Prostate gland (tissue), 2 donors: ENCODE measurements at regions not wholly inside any gene's neighbourhood (a gene's known extent, or its start where the extent isn't known, plus 50 kb on each side); places are given as distances from the start of the nearest gene placed in this dataset.

ENCODE experiments used
- DNase-seq: peaks from one replicate; pipeline ENCODE4 v3.0.0-alpha.2; 2019; ENCODE audit warnings: low spot score
- H3K27ac ChIP-seq, 2 donors: fragments of 200-600 bp; sonication (generic); 2 replicates each; pipeline ENCODE4 v1.5.1; 2017 to 2019
- H3K27me3 ChIP-seq: fragments of 200-600 bp; sonication (generic); replicated peaks from 2 replicates; pipeline ENCODE4 v1.5.1; 2019; ENCODE audit not compliant: insufficient read depth
- H3K36me3 ChIP-seq, 2 donors: fragments of 200-600 bp; sonication (generic); 1 replicate in 1 of 2; 2 replicates in 1 of 2; pipeline versions ENCODE4 v1.5.1 to v1.8.1; 2017 to 2019
- H3K4me1 ChIP-seq: fragments of 200-600 bp; sonication (generic); replicated peaks from 2 replicates; pipeline ENCODE4 v1.5.1; 2019
- H3K4me3 ChIP-seq, 2 donors: fragments of 200-600 bp; sonication (generic); 2 replicates each; pipeline ENCODE4 v1.5.1; 2017 to 2019
- H3K9me3 ChIP-seq: fragments of 200-600 bp; sonication (generic); 2 replicates; pipeline ENCODE4 v1.5.1; 2017
- POLR2A ChIP-seq: fragments of 450-650 bp; IDR thresholded peaks from one replicate; pipeline ENCODE4 v1.6.1; 2016; ENCODE audit warnings: antibody characterized with exemption, mild to moderate bottlenecking
- POLR2AphosphoS5 ChIP-seq: sonication (generic); formaldehyde crosslinking; IDR thresholded peaks from one replicate; pipeline ENCODE4 v1.6.1; 2017; ENCODE audit warnings: antibody characterized with exemption
- WGBS: methylation state at CpG from one replicate; pipeline ENCODE4 v1.1.5; 2018; 5-methylcytosine and 5-hydroxymethylcytosine counted together
- intact Hi-C: fragments of 100-400 bp; cut with DNase I; formaldehyde crosslinking; loops from one replicate; pipeline ENCODE4 v1.14.2; 2022
- TF ChIP-seq, protein P1 (sequence below), 4 experiments: fragments of 200-600 bp in 2 of 4; fragments of 450-650 bp in 2 of 4; sonication (generic) in 2 of 4; IDR thresholded peaks; 1 replicate in 3 of 4; 2 replicates in 1 of 4; pipeline ENCODE4 v1.5.1; 2016 to 2019; ENCODE audit warnings: antibody characterized with exemption in 4 of 4, mild to moderate bottlenecking in 2 of 4, moderate library complexity in 2 of 4

DNA sequence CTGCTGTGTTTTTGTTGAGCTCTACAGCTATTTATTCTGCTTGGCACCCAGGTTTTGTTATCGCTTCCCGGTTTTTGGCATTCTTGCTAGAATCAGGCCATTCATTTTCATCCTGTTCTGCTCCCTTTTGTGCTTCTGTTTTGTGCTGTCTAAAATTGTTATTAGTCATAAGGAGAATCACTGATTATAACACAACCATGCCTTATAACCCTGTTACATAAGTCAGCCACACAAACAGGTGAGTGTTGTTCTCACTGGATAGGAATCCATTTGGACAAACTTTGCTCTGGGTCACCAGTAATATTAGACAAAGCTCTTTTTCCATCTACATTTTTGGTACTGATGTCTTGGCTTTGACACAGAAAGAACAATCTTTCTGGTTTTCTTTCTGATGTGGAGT lies 622.8 kb downstream of the PSAT1 start:
- H3K36me3 ChIP-seq, result no peaks in the 10 kb centered on the region
- H3K9me3 ChIP-seq, result no peaks in the 10 kb centered on the region
- TF ChIP-seq, protein P1, sequence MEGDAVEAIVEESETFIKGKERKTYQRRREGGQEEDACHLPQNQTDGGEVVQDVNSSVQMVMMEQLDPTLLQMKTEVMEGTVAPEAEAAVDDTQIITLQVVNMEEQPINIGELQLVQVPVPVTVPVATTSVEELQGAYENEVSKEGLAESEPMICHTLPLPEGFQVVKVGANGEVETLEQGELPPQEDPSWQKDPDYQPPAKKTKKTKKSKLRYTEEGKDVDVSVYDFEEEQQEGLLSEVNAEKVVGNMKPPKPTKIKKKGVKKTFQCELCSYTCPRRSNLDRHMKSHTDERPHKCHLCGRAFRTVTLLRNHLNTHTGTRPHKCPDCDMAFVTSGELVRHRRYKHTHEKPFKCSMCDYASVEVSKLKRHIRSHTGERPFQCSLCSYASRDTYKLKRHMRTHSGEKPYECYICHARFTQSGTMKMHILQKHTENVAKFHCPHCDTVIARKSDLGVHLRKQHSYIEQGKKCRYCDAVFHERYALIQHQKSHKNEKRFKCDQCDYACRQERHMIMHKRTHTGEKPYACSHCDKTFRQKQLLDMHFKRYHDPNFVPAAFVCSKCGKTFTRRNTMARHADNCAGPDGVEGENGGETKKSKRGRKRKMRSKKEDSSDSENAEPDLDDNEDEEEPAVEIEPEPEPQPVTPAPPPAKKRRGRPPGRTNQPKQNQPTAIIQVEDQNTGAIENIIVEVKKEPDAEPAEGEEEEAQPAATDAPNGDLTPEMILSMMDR (IDR thresholded peaks at IDR 0.05), result no peak
- no peak for TF ChIP-seq POLR2AphosphoS5
- no peak for TF ChIP-seq POLR2A
- intact Hi-C loops, result loop anchor here (5.0 kb wide), 1 partner anchor 53 kb away; no protein-coding TSS in a partner anchor
- no peak for DNase-seq
- no peak overlapping the region for H3K4me3 ChIP-seq
- H3K27me3 ChIP-seq, result no peaks in the 10 kb centered on the region
- H3K4me1 ChIP-seq, result no peaks in the 10 kb centered on the region
- 91% methylated on average over 2 of the region's 2 CpGs for WGBS
- no peak overlapping the region for H3K27ac ChIP-seq

DNA sequence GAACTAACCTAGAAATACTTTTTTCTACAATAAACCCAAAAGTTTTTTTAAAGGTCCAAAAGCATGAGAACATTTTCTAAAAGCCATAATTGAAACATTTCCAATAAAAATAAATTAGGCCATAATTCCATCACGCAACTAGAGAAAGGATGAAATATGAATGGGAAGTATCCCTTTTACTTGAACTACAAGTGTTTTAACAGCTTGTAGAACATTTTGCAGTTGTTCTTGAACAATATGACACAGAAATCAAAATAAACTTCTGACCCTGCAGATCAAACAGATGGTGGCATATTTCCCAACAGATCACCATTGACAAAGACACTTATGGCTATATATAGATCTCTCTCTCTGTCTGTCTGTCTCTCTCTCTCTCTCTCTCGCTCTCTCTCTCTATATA lies 624.4 kb downstream of the PSAT1 start:
- 38% methylated on average over 1 of the region's 2 CpGs for WGBS
- Histone ChIP-seq H3K4me1 (no peaks in the 10 kb centered on the region), H3K27me3 (no peaks in the 10 kb centered on the region), H3K4me3 (no peak overlapping the region), H3K9me3 (no peaks in the 10 kb centered on the region), H3K36me3 (no peaks in the 10 kb centered on the region), H3K27ac (no peak overlapping the region)
- intact Hi-C loops, result loop anchor here (5.0 kb wide), 1 partner anchor 51 kb away; no protein-coding TSS in a partner anchor
- TF ChIP-seq POLR2AphosphoS5 (no peak), POLR2A (no peak)
- TF ChIP-seq, protein P1 (IDR thresholded peaks at IDR 0.05), result no peak
- no peak for DNase-seq

DNA sequence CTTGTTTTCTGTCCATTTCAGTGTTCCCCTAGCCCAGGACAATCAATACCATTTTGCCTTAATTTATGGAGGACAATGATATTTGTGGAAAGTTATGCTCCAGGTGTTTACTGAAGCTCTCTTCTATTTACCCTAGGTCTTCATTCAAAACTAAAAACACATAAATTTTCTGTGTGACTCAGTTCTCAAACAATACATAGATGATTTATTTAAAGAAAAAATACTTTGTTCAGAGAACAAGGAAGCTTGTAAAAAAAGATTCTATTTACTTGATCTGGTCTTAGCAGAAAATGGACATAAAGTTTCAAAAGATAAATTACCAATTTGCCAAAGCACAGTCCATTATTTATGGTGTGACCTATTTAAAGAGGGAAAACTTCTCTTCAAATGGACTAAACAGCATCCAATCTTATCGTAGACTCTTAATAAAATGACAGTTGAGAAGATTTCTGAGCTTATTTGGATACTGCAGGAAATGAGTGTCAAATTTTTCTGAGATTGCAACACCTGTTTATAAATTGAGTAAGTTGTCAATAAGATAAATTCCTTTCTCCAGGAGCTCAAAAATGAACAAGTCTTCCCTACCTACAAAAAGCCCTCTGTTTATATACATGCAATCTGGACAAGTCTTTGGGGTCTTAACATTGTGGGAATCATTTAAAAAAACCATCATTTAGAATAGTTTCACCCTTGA lies 627.2 kb downstream of the PSAT1 start:
- Histone ChIP-seq H3K36me3 (no peaks in the 10 kb centered on the region), H3K4me3 (no peak overlapping the region), H3K27me3 (no peaks in the 10 kb centered on the region), H3K4me1 (no peaks in the 10 kb centered on the region), H3K9me3 (no peaks in the 10 kb centered on the region), H3K27ac (no peak overlapping the region)
- intact Hi-C loops, result loop anchor here (5.0 kb wide), 1 partner anchor 48 kb away; no protein-coding TSS in a partner anchor
- TF ChIP-seq POLR2AphosphoS5 (no peak), POLR2A (no peak)
- TF ChIP-seq, protein P1 (IDR thresholded peaks at IDR 0.05), result no peak
- DNase-seq, result no peak
- 28% methylated on average over 1 of the region's 1 CpG for WGBS

DNA sequence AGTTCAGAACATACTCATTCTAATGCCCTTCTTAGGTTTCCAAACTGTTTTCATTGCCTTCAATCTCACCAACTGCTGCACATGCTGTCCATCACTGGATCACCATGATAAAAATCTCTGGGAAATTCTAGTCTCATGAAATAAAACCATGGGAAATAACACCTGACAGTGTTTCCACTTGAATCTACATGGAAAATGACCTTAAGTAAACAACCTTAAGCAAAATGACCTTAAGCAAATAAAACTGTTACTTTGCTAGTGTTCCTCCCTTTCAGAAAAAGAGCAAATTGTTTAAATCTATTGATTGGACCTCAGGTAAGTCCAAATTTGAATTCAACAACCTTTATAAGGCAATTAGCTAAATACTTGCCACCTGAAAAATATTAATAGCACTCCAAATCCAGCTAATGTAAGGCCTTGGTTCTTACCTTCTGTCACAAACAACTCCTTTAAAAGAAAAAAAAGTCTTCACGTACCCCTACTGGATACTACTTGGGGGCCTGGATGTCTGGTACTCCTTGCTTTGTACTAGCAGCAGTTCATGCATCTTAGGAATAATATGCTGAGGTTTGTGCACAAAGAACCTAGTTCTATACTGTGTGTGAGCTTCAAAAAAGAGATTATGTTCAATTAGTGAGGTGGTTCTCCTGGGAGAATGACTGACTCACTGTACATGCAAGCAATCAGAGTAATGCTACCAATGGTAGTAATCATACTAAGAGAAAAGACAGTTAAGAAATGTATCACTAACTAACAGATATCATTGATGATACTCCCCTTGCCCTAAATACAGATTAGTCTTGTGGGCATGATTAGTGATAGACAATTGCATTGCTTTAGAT lies 630.4 kb downstream of the PSAT1 start:
- no peaks in the 10 kb centered on the region for H3K9me3 ChIP-seq
- WGBS, result 95% methylated on average over 1 of the region's 1 CpG
- no peak for DNase-seq
- H3K27ac ChIP-seq, result no peak overlapping the region
- no peaks in the 10 kb centered on the region for H3K36me3 ChIP-seq
- no peak overlapping the region for H3K4me3 ChIP-seq
- no peaks in the 10 kb centered on the region for H3K27me3 ChIP-seq
- no peaks in the 10 kb centered on the region for H3K4me1 ChIP-seq
- intact Hi-C loops, result no loop called here
- TF ChIP-seq POLR2AphosphoS5 (no peak), POLR2A (no peak)
- TF ChIP-seq, protein P1 (IDR thresholded peaks at IDR 0.05), result no peak
